Cardiac fibroblast (primary cell): ENCODE measurements at regions not wholly inside any gene's neighbourhood (a gene's known extent, or its start where the extent isn't known, plus 50 kb on each side); places are given as distances from the start of the nearest gene placed in this dataset.
"Not testable (repeated sequence)": the region's sequence is repeated elsewhere in the genome, so short reads cannot be mapped to it uniquely, and the experiment has no call there.

Source experiments
- DNase-seq, 2 donors: peaks; one replicate each; pipeline versions ENCODE4 v3.0.0 to v3.0.0-alpha.2; 2010; ENCODE audit warnings: low read depth in 2 of 2
- H3K4me3 ChIP-seq, 2 donors: replicated peaks in 1 of 2; 1 replicate in 1 of 2; 2 replicates in 1 of 2; pipeline ENCODE4 v1.5.1; 2011; ENCODE audit warnings: low read depth in 2 of 2, low read length in 2 of 2, mild to moderate bottlenecking in 2 of 2, moderate library complexity in 1 of 2
- TF ChIP-seq, protein P1 (sequence below): IDR thresholded peaks from one replicate; pipeline ENCODE4 v1.5.1; 2011; ENCODE audit warnings: low read depth, mild to moderate bottlenecking, low read length, inconsistent platforms

DNA sequence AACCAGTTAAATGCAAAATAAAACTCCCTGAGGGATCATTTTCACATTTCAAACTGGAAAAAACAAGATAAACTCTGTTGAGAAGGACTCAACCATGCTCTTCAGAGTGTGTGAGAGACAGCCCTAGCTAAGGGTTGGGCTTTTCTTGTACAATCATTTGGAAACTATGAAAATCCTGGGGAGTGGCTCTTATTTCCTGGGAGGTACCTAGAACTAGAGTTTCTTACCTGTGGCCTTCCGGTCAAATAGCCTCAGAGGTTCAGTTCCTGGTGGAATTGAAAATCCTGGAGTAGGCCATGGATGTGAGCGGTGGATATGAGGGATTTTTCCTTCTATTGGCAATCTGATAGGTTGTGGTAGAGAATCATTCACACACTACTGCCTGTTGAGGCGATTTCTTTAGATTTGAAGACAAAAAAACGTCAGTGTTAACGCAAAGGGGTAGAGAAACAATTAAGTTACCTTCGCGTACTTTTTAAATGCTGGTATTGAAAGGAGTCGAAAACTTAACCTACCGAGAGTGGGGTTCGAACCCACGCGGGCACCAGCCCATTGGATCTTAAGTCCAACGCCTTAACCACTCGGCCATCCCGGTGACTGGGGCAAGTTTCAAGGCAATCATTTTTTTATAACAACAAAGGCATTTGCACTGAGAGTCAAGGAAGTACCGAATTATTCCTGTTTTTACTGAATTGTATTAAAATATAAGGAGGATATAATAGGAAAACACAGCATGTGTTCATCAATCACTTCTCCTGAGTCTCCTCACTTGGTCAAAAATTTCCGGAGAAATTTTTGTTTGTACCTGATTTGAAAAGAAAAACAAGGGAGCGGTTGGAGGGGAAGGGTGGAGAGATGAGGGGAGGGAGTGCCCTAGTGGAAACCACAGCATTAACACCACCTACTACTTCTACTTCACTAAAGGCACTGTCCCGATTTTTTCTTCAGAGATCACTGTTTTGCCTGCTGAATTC, 191.3 kb downstream of the OR2B2 start:
- peak overlapping the region in 1 of 2 donors; percentile 13 for H3K4me3 ChIP-seq
- TF ChIP-seq, protein P1, sequence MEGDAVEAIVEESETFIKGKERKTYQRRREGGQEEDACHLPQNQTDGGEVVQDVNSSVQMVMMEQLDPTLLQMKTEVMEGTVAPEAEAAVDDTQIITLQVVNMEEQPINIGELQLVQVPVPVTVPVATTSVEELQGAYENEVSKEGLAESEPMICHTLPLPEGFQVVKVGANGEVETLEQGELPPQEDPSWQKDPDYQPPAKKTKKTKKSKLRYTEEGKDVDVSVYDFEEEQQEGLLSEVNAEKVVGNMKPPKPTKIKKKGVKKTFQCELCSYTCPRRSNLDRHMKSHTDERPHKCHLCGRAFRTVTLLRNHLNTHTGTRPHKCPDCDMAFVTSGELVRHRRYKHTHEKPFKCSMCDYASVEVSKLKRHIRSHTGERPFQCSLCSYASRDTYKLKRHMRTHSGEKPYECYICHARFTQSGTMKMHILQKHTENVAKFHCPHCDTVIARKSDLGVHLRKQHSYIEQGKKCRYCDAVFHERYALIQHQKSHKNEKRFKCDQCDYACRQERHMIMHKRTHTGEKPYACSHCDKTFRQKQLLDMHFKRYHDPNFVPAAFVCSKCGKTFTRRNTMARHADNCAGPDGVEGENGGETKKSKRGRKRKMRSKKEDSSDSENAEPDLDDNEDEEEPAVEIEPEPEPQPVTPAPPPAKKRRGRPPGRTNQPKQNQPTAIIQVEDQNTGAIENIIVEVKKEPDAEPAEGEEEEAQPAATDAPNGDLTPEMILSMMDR, result no peak
- DNase-seq, result peak; percentile 35 to 86

DNA sequence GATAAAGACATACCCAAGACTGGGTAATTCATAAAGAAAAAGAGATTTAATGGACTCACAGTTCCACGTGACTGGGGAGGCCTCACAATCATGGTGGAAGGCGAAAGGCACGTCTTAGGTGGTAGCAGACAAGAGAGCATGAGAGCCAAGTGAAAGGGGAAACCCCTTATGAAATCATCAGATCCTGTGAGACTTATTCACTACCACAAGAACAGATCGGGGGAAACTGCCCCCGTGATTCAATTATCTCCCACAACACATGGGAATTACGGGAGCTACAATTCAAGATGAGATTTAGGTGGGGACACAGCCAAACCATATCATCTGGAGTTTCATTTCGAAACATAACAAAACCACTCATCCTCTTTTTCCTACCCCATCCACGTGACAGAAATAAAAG, 193.2 kb downstream of the OR2B2 start:
- H3K4me3 ChIP-seq, result not testable (repeated sequence)
- DNase-seq, result peak in 1 of 2 donors; percentile 29

DNA sequence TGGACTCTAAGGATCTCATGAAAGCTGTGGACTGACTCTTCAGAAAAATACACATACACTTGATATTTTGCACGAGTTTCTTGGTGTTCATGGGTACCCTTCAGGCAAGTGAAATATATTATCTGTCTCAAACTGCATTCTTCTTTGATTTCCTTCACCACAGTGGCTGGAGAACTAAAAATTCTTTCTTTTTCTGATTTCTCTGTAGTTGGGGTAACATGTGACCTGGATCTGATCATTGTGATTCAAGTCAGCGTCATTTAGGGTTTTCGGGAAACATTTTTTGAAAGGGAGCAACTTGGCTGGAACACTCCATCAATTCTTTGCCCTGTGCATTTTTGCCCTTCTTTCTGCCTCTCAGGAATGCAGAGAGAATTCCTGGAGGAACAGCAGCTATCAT, 205.8 kb downstream of the OR2B2 start:
- H3K4me3 ChIP-seq, result no peak overlapping the region
- no peak for DNase-seq
- TF ChIP-seq, protein P1, result no peak

DNA sequence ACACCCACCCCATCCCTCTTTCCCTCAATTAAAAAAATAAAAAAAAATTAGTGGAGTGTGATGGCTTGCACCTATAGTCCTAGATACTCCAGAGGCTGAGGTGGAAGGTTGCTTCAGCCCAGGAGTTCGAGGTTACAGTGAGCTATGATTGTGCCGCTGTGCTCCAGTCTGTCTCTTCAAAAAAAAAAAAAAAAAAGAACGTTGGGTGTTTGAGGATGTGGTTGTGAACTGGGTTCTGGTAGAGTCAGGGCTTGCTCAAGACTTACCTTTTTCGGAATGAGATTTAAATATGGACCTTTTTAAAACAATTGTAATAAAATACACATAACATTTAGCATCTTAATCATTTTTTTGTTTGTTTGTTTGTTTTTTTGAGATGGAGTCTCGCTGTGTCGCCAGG, 211.9 kb downstream of the OR2B2 start:
- TF ChIP-seq, protein P1, result no peak
- no peak for DNase-seq

DNA sequence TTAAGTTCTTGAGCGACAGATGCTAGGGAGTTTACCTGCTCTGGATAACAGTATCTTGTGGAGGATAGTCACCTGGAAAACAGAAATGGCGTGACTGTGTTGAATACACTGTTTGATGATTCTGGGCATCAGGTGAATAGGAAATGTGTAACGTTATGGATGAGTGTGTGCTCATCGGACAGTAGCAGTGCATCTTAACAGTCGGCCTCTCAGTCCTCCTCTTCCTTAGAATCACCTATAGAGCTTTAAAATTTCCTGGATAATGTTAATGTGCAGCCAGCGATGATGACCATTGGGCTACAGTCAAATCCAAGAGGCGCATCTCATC, 217.7 kb downstream of the OR2B2 start:
- no peak for DNase-seq
- TF ChIP-seq, protein P1, result no peak
- no peak overlapping the region for H3K4me3 ChIP-seq

More for the DNA sequence above, 211.9 kb downstream of the OR2B2 start:
- H3K4me3 ChIP-seq, result no peak overlapping the region

DNA sequence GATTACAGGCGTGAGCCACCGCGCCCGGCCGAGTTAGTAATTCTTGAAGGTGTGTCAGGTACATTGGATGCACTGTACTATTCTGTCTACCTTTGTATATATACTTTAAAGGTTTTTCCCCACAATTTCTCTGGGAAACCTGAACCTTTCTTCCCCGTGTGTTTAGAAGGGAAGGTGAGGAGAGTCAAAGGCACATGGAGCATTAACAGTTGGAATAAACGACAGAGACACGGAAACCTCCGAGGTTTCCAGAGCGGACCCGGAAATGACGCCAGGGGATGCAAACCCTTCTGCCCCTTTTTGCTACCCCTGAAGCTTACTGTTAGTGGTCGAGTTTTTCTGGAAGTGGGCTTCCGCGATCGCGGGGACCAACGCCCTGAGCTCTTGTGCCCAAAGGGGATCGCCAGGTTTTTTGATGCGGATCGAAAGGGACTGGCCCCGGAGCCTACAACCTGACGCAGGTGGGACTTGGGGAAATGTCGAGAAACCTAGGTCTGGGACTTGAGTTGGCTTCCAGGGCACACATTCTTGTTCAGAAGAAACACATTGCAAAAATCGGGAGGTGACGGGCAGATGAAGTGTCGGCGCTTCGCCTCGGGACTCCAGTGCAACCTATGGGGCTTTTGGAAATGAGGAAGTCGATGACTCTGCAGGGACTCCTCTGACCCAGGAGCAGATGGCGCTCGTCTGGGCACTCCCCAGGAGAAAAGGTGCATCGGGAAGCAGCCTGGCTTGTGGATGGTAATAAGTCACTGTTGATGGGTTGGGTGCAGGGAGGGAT, 218.2 kb downstream of the OR2B2 start:
- no peak for DNase-seq
- TF ChIP-seq, protein P1, result no peak
- H3K4me3 ChIP-seq, result peak overlapping the region; percentile 37 to 41

DNA sequence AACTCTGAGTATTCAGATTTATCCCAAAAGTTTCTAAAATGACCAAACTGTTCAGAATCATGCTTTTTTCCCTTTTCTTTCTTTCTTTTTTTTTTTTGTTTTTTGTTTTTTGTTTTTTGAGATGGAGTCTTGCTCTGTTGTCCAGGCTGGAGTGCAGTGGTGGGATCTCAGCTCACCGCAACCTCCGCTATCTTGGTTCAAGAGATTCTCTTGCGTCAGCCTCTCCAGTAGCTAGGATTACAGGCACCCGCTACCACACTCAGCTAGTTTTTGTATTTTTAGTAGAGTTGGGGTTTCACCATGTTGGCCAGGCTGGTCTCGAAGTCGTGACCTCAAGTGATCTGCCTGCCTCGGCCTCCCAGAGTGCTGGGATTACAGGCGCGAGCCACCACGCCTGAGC, 219.2 kb upstream of the ZNF184 start:
- not testable (repeated sequence) for H3K4me3 ChIP-seq, DNase-seq
